ENCODE measurements at regions not wholly inside any gene's neighbourhood (a gene's known extent, or its start where the extent isn't known, plus 50 kb on each side); places are given as distances from the start of the nearest gene placed in this dataset.

GRCh38 chr4:177717407-177717806 is 275.2 kb upstream of the AGA start:
- no peak overlapping the region for H3K4me2 ChIP-seq (ENCODE audit: low read length, poor library complexity, severe bottlenecking)
- no peak overlapping the region for H2BK15ac ChIP-seq (ENCODE audit: low read depth, poor library complexity, severe bottlenecking)

GRCh38 chr4:177718514-177718913 is 276.3 kb upstream of the AGA start:
- no peaks in the 10 kb centered on the region for H3K79me1 ChIP-seq (replicated peaks; ENCODE audit: low read length, poor library complexity, severe bottlenecking)
- H3K4me2 ChIP-seq (ENCODE audit: low read length, poor library complexity, severe bottlenecking) = no peak overlapping the region
- no peaks in the 10 kb centered on the region for H3K9me3 ChIP-seq (ENCODE audit: control insufficient read depth, low read length)
- H4K91ac ChIP-seq (ENCODE audit: low read length) = no peak overlapping the region
- no peak overlapping the region for H3K18ac ChIP-seq (ENCODE audit: low read depth in 1 of 2, low read length in 2 of 2)
- WGBS = 89% methylated on average over 3 of the region's 4 CpGs
- H2AFZ ChIP-seq (ENCODE audit: low read depth, low read length) = no peak overlapping the region
- no peaks in the 10 kb centered on the region for H3K36me3 ChIP-seq (ENCODE audit: control insufficient read depth in 1 of 2, insufficient read depth in 2 of 2, low read depth in 1 of 2, low read length in 2 of 2)
- H3K4me1 ChIP-seq (ENCODE audit: control insufficient read depth, insufficient read depth, low read depth, low read length) = no peaks in the 10 kb centered on the region
- DNase-seq = no peak
- no peak overlapping the region for H2BK15ac ChIP-seq (ENCODE audit: low read depth, poor library complexity, severe bottlenecking)
- no peak overlapping the region for H2BK5ac ChIP-seq (ENCODE audit: low read depth, low read length, poor library complexity, severe bottlenecking)
- H2BK120ac ChIP-seq (ENCODE audit: low read depth, low read length) = no peak overlapping the region
- no peak overlapping the region for H4K8ac ChIP-seq (ENCODE audit: low read length)
- H2AK5ac ChIP-seq (ENCODE audit: low read length, severe bottlenecking) = no peak overlapping the region
- H3K9ac ChIP-seq (ENCODE audit: low read length) = no peak overlapping the region
- no peak overlapping the region for H2BK12ac ChIP-seq (ENCODE audit: low read length in 2 of 2)
- H3K4ac ChIP-seq (ENCODE audit: low read depth in 1 of 2, low read length in 2 of 2) = no peak overlapping the region
- H3K23ac ChIP-seq (ENCODE audit: low read length in 2 of 2) = no peak overlapping the region
- H3K14ac ChIP-seq (ENCODE audit: low read length in 2 of 2) = no peak overlapping the region
- H3K27ac ChIP-seq (ENCODE audit: low read length, poor library complexity, severe bottlenecking) = no peak overlapping the region
- no peaks in the 10 kb centered on the region for H3K27me3 ChIP-seq (ENCODE audit: control insufficient read depth in 1 of 2, insufficient read depth in 1 of 2, low read length in 2 of 2)
- no peak overlapping the region for H3K4me3 ChIP-seq (ENCODE audit: insufficient read depth in 1 of 2, low read depth in 1 of 2, low read length in 2 of 2)

More at GRCh38 chr4:177717407-177717806, 275.2 kb upstream of the AGA start:
- no peak overlapping the region for H3K18ac ChIP-seq (ENCODE audit: low read depth in 1 of 2, low read length in 2 of 2)
- H2BK12ac ChIP-seq (ENCODE audit: low read length in 2 of 2) = no peak overlapping the region
- H2BK5ac ChIP-seq (ENCODE audit: low read depth, low read length, poor library complexity, severe bottlenecking) = no peak overlapping the region
- H2AFZ ChIP-seq (ENCODE audit: low read depth, low read length) = no peak overlapping the region
- H3K14ac ChIP-seq (ENCODE audit: low read length in 2 of 2) = no peak overlapping the region
- H3K4me1 ChIP-seq (ENCODE audit: control insufficient read depth, insufficient read depth, low read depth, low read length) = no peaks in the 10 kb centered on the region
- no peak overlapping the region for H3K4ac ChIP-seq (ENCODE audit: low read depth in 1 of 2, low read length in 2 of 2)
- H3K23ac ChIP-seq (ENCODE audit: low read length in 2 of 2) = no peak overlapping the region
- H3K27me3 ChIP-seq (ENCODE audit: control insufficient read depth in 1 of 2, insufficient read depth in 1 of 2, low read length in 2 of 2) = no peaks in the 10 kb centered on the region
- 60% methylated on average over 1 of the region's 1 CpG for WGBS
- H3K36me3 ChIP-seq (ENCODE audit: control insufficient read depth in 1 of 2, insufficient read depth in 2 of 2, low read depth in 1 of 2, low read length in 2 of 2) = no peaks in the 10 kb centered on the region
- H3K79me1 ChIP-seq (replicated peaks; ENCODE audit: low read length, poor library complexity, severe bottlenecking) = no peaks in the 10 kb centered on the region
- no peak overlapping the region for H3K27ac ChIP-seq (ENCODE audit: low read length, poor library complexity, severe bottlenecking)
- no peak overlapping the region for H2AK5ac ChIP-seq (ENCODE audit: low read length, severe bottlenecking)
- no peaks in the 10 kb centered on the region for H3K9me3 ChIP-seq (ENCODE audit: control insufficient read depth, low read length)
- no peak overlapping the region for H2BK120ac ChIP-seq (ENCODE audit: low read depth, low read length)
- H3K9ac ChIP-seq (ENCODE audit: low read length) = no peak overlapping the region
- no peak overlapping the region for H4K8ac ChIP-seq (ENCODE audit: low read length)
- DNase-seq = no peak
- H4K91ac ChIP-seq (ENCODE audit: low read length) = no peak overlapping the region
- no peak overlapping the region for H3K4me3 ChIP-seq (ENCODE audit: insufficient read depth in 1 of 2, low read depth in 1 of 2, low read length in 2 of 2)

- peaks cover 6% of the 10 kb centered on the region for H3K9me3 ChIP-seq (ENCODE audit: control insufficient read depth, low read length)
- H3K4me2 ChIP-seq (ENCODE audit: low read length, poor library complexity, severe bottlenecking) = no peak overlapping the region
- H2BK5ac ChIP-seq (ENCODE audit: low read depth, low read length, poor library complexity, severe bottlenecking) = no peak overlapping the region
- H2BK15ac ChIP-seq (ENCODE audit: low read depth, poor library complexity, severe bottlenecking) = no peak overlapping the region
- no peak overlapping the region for H3K27ac ChIP-seq (ENCODE audit: low read length, poor library complexity, severe bottlenecking)
- H3K9ac ChIP-seq (ENCODE audit: low read length) = no peak overlapping the region
- H3K18ac ChIP-seq (ENCODE audit: low read depth in 1 of 2, low read length in 2 of 2) = no peak overlapping the region
- no peak overlapping the region for H2AFZ ChIP-seq (ENCODE audit: low read depth, low read length)
- H2BK12ac ChIP-seq (ENCODE audit: low read length in 2 of 2) = no peak overlapping the region
- no peak overlapping the region for H2BK120ac ChIP-seq (ENCODE audit: low read depth, low read length)
- H2AK5ac ChIP-seq (ENCODE audit: low read length, severe bottlenecking) = no peak overlapping the region
- no peak overlapping the region for H3K4ac ChIP-seq (ENCODE audit: low read depth in 1 of 2, low read length in 2 of 2)
- H3K4me3 ChIP-seq (ENCODE audit: insufficient read depth in 1 of 2, low read depth in 1 of 2, low read length in 2 of 2) = no peak overlapping the region
- peak; percentile 33 for DNase-seq
- no peak overlapping the region for H4K91ac ChIP-seq (ENCODE audit: low read length)
- no peak overlapping the region for H3K23ac ChIP-seq (ENCODE audit: low read length in 2 of 2)
- no peaks in the 10 kb centered on the region for H3K27me3 ChIP-seq (ENCODE audit: control insufficient read depth in 1 of 2, insufficient read depth in 1 of 2, low read length in 2 of 2)
- H3K36me3 ChIP-seq (ENCODE audit: control insufficient read depth in 1 of 2, insufficient read depth in 2 of 2, low read depth in 1 of 2, low read length in 2 of 2) = no peaks in the 10 kb centered on the region
- H4K8ac ChIP-seq (ENCODE audit: low read length) = no peak overlapping the region
- 9% methylated on average over 3 of the region's 3 CpGs for WGBS
- H3K79me1 ChIP-seq (replicated peaks; ENCODE audit: low read length, poor library complexity, severe bottlenecking) = no peaks in the 10 kb centered on the region
- H3K14ac ChIP-seq (ENCODE audit: low read length in 2 of 2) = no peak overlapping the region
- peaks cover 1% of the 10 kb centered on the region for H3K4me1 ChIP-seq (ENCODE audit: control insufficient read depth, insufficient read depth, low read depth, low read length)
These were observed 283.9 kb upstream of the AGA start for GRCh38 chr4:177726111-177726510.

GRCh38 chr4:177728361-177729152 is 286.3 kb upstream of the AGA start:
- Histone ChIP-seq H2AK5ac (ENCODE audit: low read length, severe bottlenecking) (no peak overlapping the region), H4K8ac (ENCODE audit: low read length) (no peak overlapping the region), H3K4me2 (ENCODE audit: low read length, poor library complexity, severe bottlenecking) (no peak overlapping the region), H3K36me3 (ENCODE audit: control insufficient read depth in 1 of 2, insufficient read depth in 2 of 2, low read depth in 1 of 2, low read length in 2 of 2) (no peaks in the 10 kb centered on the region), H4K91ac (ENCODE audit: low read length) (no peak overlapping the region), H3K9ac (ENCODE audit: low read length) (no peak overlapping the region), H2AFZ (ENCODE audit: low read depth, low read length) (no peak overlapping the region), H3K4me3 (ENCODE audit: insufficient read depth in 1 of 2, low read depth in 1 of 2, low read length in 2 of 2) (peak overlapping the region in 1 of 2 experiments; percentile 21), H3K18ac (ENCODE audit: low read depth in 1 of 2, low read length in 2 of 2) (no peak overlapping the region), H3K27ac (ENCODE audit: low read length, poor library complexity, severe bottlenecking) (no peak overlapping the region), H3K14ac (ENCODE audit: low read length in 2 of 2) (no peak overlapping the region), H2BK12ac (ENCODE audit: low read length in 2 of 2) (no peak overlapping the region), H2BK5ac (ENCODE audit: low read depth, low read length, poor library complexity, severe bottlenecking) (no peak overlapping the region), H2BK15ac (ENCODE audit: low read depth, poor library complexity, severe bottlenecking) (no peak overlapping the region), H2BK120ac (ENCODE audit: low read depth, low read length) (no peak overlapping the region), H3K4ac (ENCODE audit: low read depth in 1 of 2, low read length in 2 of 2) (no peak overlapping the region), H3K9me3 (ENCODE audit: control insufficient read depth, low read length) (peaks cover 14% of the 10 kb centered on the region), H3K79me1 (replicated peaks; ENCODE audit: low read length, poor library complexity, severe bottlenecking) (no peaks in the 10 kb centered on the region), H3K23ac (ENCODE audit: low read length in 2 of 2) (no peak overlapping the region), H3K4me1 (ENCODE audit: control insufficient read depth, insufficient read depth, low read depth, low read length) (peaks cover 1% of the 10 kb centered on the region), H3K27me3 (ENCODE audit: control insufficient read depth in 1 of 2, insufficient read depth in 1 of 2, low read length in 2 of 2) (no peaks in the 10 kb centered on the region)
- WGBS = 77% methylated on average over 21 of the region's 27 CpGs
- DNase-seq = no peak

All from mesenchymal stem cell (in vitro differentiated cells and primary cell).